RWPE2 (cell line): ENCODE measurements at regions not wholly inside any gene's neighbourhood (a gene's known extent, or its start where the extent isn't known, plus 50 kb on each side); places are given as distances from the start of the nearest gene placed in this dataset.
"Not testable (repeated sequence)": the region's sequence is repeated elsewhere in the genome, so short reads cannot be mapped to it uniquely, and the experiment has no call there.

Experiments
- ATAC-seq: fragments of 200-7000 bp; cut with Tn5 transposase; 3 replicates; pipeline ENCODE4 v1.9.1; 2021; ENCODE audit warnings: low read depth
- DNase-seq: peaks from one replicate; pipeline ENCODE4 v3.0.0-alpha.2; 2020; ENCODE audit warnings: low spot score
- H3K27ac ChIP-seq: fragments of 450-650 bp; 2 replicates; pipeline ENCODE4 v1.5.1; 2017; ENCODE audit warnings: mild to moderate bottlenecking; ENCODE audit not compliant: poor library complexity, severe bottlenecking
- H3K27me3 ChIP-seq: fragments of 250-450 bp; sonication (Bioruptor Pico); 2 replicates; pipeline ENCODE4 v1.5.1; 2021; ENCODE audit warnings: mild to moderate bottlenecking, moderate library complexity; ENCODE audit not compliant: insufficient read depth, poor library complexity, severe bottlenecking
- H3K36me3 ChIP-seq: fragments of 250-450 bp; sonication (Bioruptor Pico); 2 replicates; pipeline ENCODE4 v1.5.1; 2020; ENCODE audit warnings: low read depth, mild to moderate bottlenecking, moderate library complexity
- H3K4me1 ChIP-seq: fragments of 250-450 bp; sonication (Bioruptor Pico); 2 replicates; pipeline ENCODE4 v1.5.1; 2021; ENCODE audit warnings: mild to moderate bottlenecking, moderate library complexity; ENCODE audit not compliant: insufficient read depth, poor library complexity, severe bottlenecking
- H3K4me3 ChIP-seq: fragments of 250-450 bp; sonication (Bioruptor Pico); 2 replicates; pipeline ENCODE4 v1.5.1; 2021; ENCODE audit warnings: mild to moderate bottlenecking, moderate library complexity; ENCODE audit not compliant: severe bottlenecking
- H3K9me3 ChIP-seq: fragments of 250-450 bp; sonication (Bioruptor Pico); 2 replicates; pipeline ENCODE4 v1.5.1; 2021; ENCODE audit warnings: mild to moderate bottlenecking, moderate library complexity; ENCODE audit not compliant: severe bottlenecking
- CTCF ChIP-seq: fragments of 450-650 bp; IDR thresholded peaks from one replicate; pipeline ENCODE4 v1.5.1; 2017; ENCODE audit warnings: mild to moderate bottlenecking, moderate library complexity; ENCODE audit not compliant: poor library complexity, severe bottlenecking

GRCh38 chrX:126641076-126641475 lies 88.5 kb upstream of the DCAF12L1 start:
- H3K4me3 ChIP-seq, H3K9me3 ChIP-seq, H3K36me3 ChIP-seq, H3K27me3 ChIP-seq, H3K4me1 ChIP-seq, ATAC-seq, DNase-seq, H3K27ac ChIP-seq: not testable (repeated sequence)

GRCh38 chrX:126655061-126655460 lies 102.4 kb upstream of the DCAF12L1 start:
- Histone ChIP-seq H3K4me3 (no peak overlapping the region), H3K27me3 (no peaks in the 10 kb centered on the region), H3K36me3 (no peaks in the 10 kb centered on the region), H3K4me1 (no peaks in the 10 kb centered on the region), H3K27ac (peak overlapping the region; percentile 18), H3K9me3 (no peaks in the 10 kb centered on the region)
- ATAC-seq (peak; percentile 86), DNase-seq (no peak)
- TF ChIP-seq CTCF = no peak

- ATAC-seq (peak; percentile 75), DNase-seq (no peak)
- Histone ChIP-seq H3K4me3 (no peak overlapping the region), H3K27ac (no peak overlapping the region), H3K36me3 (no peaks in the 10 kb centered on the region), H3K4me1 (no peaks in the 10 kb centered on the region), H3K9me3 (no peaks in the 10 kb centered on the region), H3K27me3 (no peaks in the 10 kb centered on the region)
- TF ChIP-seq CTCF = no peak
Measured at GRCh38 chrX:126658447-126658846, 105.8 kb upstream of the DCAF12L1 start.

- Histone ChIP-seq H3K4me1 (no peaks in the 10 kb centered on the region), H3K36me3 (no peaks in the 10 kb centered on the region), H3K27ac (no peak overlapping the region), H3K27me3 (no peaks in the 10 kb centered on the region), H3K9me3 (no peaks in the 10 kb centered on the region), H3K4me3 (no peak overlapping the region)
- ATAC-seq = no peak
- TF ChIP-seq CTCF = no peak
- no peak for DNase-seq
Measured at GRCh38 chrX:126670258-126670657, 117.6 kb upstream of the DCAF12L1 start.

GRCh38 chrX:126673366-126673765 lies 120.8 kb upstream of the DCAF12L1 start:
- H3K27ac ChIP-seq, ATAC-seq, H3K4me1 ChIP-seq: not testable (repeated sequence)

GRCh38 chrX:126673816-126674491 lies 121.3 kb upstream of the DCAF12L1 start:
- not testable (repeated sequence) for ATAC-seq, H3K36me3 ChIP-seq, H3K4me1 ChIP-seq, H3K27me3 ChIP-seq, DNase-seq, H3K9me3 ChIP-seq, H3K4me3 ChIP-seq, H3K27ac ChIP-seq

More at GRCh38 chrX:126673366-126673765, 120.8 kb upstream of the DCAF12L1 start:
- not testable (repeated sequence) for H3K36me3 ChIP-seq, H3K27me3 ChIP-seq, H3K4me3 ChIP-seq, DNase-seq, H3K9me3 ChIP-seq
